ENCODE measurements at regions not wholly inside any gene's neighbourhood (a gene's known extent, or its start where the extent isn't known, plus 50 kb on each side); places are given as distances from the start of the nearest gene placed in this dataset.

DNA sequence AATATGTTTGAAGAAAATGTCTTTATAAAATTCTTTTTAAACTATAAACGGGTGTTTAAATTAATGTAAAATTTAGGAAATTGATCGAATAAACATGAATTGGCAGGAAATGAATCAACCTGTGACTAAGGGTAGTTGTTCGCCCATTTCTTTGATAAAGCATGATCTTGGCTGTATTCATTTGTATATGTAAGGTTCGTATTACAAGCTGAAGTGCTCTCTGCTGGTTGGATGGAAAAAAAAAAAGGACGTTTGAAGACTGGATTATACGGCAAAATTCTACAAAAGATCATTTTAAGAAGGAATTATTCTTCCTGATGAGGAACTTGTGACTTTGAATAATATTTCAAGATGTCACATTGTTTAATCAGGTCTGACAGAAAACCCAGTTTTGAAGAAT lies 185.4 kb upstream of the ANK3 start:
- Histone ChIP-seq H3K9ac (ENCODE audit: low read depth in 1 of 3, low read length in 3 of 3) (no peak overlapping the region), H3K27ac (ENCODE audit: low read depth, low read length) (no peak overlapping the region), H3K9me3 (ENCODE audit: control insufficient read depth in 3 of 3, low read length in 3 of 3) (no peaks in the 10 kb centered on the region), H3K4me1 (ENCODE audit: control insufficient read depth in 3 of 3, insufficient read depth in 3 of 3, low read length in 3 of 3) (peaks cover 0 to 23% (median 11%) of the 10 kb centered on the region in 3 donors), H3K27me3 (ENCODE audit: control insufficient read depth in 3 of 3, insufficient read depth in 3 of 3, low read length in 3 of 3) (no peaks in the 10 kb centered on the region), H3K4me3 (ENCODE audit: low read length in 3 of 3) (no peak overlapping the region), H3K36me3 (ENCODE audit: control insufficient read depth in 3 of 3, insufficient read depth in 3 of 3, low read length in 3 of 3) (no peaks in the 10 kb centered on the region)

DNA sequence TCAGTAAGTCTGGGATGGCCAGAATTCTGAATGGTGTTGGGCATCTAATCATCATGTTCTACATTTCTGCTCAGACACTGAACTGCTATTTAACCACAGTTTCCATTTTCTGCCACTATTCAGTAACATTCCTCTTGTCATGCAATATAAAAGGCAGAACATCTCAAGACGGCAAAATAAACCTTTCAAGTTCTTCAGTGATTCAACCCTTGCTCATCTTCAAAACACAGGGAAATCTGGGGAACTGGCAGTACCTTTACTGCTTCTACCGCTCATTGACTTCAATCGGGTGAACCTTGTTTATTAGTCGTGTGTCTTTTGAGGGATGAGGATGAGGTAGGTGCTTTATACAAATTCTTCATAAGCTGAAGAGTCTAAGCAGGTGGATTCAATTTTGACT lies 184.7 kb upstream of the ANK3 start:
- Histone ChIP-seq H3K27ac (ENCODE audit: low read depth, low read length) (peak overlapping the region; percentile 78), H3K27me3 (ENCODE audit: control insufficient read depth in 3 of 3, insufficient read depth in 3 of 3, low read length in 3 of 3) (no peaks in the 10 kb centered on the region), H3K9me3 (ENCODE audit: control insufficient read depth in 3 of 3, low read length in 3 of 3) (no peaks in the 10 kb centered on the region), H3K4me3 (ENCODE audit: low read length in 3 of 3) (no peak overlapping the region), H3K4me1 (ENCODE audit: control insufficient read depth in 3 of 3, insufficient read depth in 3 of 3, low read length in 3 of 3) (peaks cover 0 to 23% (median 11%) of the 10 kb centered on the region in 3 donors), H3K9ac (ENCODE audit: low read depth in 1 of 3, low read length in 3 of 3) (no peak overlapping the region), H3K36me3 (ENCODE audit: control insufficient read depth in 3 of 3, insufficient read depth in 3 of 3, low read length in 3 of 3) (no peaks in the 10 kb centered on the region)

- Histone ChIP-seq H3K9ac (ENCODE audit: low read depth in 1 of 3, low read length in 3 of 3) (peak overlapping the region; percentile 72 to 88 (median 76)), H3K4me3 (ENCODE audit: low read length in 3 of 3) (peak overlapping the region; percentile 64 to 83 (median 71)), H3K27ac (ENCODE audit: low read depth, low read length) (peak overlapping the region; percentile 78), H3K27me3 (ENCODE audit: control insufficient read depth in 3 of 3, insufficient read depth in 3 of 3, low read length in 3 of 3) (no peaks in the 10 kb centered on the region), H3K36me3 (ENCODE audit: control insufficient read depth in 3 of 3, insufficient read depth in 3 of 3, low read length in 3 of 3) (no peaks in the 10 kb centered on the region), H3K4me1 (ENCODE audit: control insufficient read depth in 3 of 3, insufficient read depth in 3 of 3, low read length in 3 of 3) (peaks cover 0 to 23% (median 11%) of the 10 kb centered on the region in 3 donors), H3K9me3 (ENCODE audit: control insufficient read depth in 3 of 3, low read length in 3 of 3) (no peaks in the 10 kb centered on the region)
Measured at GRCh38 chr10:60573336-60573735, 183.7 kb upstream of the ANK3 start.

DNA sequence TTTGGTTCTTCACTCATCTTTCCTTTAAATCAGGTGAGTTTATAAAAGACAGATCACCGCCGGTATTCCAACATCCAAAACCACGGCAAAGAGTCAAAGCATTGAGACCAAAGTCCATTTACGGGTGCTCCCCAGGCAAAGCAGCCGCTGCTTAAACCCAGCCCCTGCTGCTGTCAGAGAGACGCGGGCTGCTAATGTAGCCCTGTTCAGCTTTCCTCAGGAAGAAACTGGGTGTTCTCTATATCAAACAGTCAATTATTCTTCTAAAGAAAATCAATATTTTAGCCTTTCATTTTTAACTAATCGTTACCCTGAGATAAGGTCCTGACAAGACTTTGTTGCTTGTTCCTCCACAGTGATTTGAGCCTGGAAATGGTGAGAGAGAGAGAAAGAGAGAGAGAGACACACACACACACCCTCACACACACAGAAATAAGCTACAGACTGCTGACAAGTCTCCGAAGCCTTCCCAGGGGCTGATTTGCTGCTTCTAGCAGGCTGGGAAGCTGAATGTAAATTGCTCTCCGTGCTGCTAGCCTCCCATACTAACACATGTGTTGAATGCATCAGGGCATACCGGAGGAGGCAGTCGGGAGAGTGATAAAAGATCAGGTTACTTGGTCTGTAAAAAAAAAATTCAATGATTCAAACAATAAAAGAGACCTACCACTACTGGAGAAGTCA lies 183.0 kb upstream of the ANK3 start:
- Histone ChIP-seq H3K27ac (ENCODE audit: low read depth, low read length) (peak overlapping the region; percentile 78), H3K4me1 (ENCODE audit: control insufficient read depth in 3 of 3, insufficient read depth in 3 of 3, low read length in 3 of 3) (peaks cover 0 to 23% (median 11%) of the 10 kb centered on the region in 3 donors), H3K4me3 (ENCODE audit: low read length in 3 of 3) (peak overlapping the region; percentile 64 to 83 (median 71)), H3K9me3 (ENCODE audit: control insufficient read depth in 3 of 3, low read length in 3 of 3) (no peaks in the 10 kb centered on the region), H3K36me3 (ENCODE audit: control insufficient read depth in 3 of 3, insufficient read depth in 3 of 3, low read length in 3 of 3) (no peaks in the 10 kb centered on the region), H3K27me3 (ENCODE audit: control insufficient read depth in 3 of 3, insufficient read depth in 3 of 3, low read length in 3 of 3) (no peaks in the 10 kb centered on the region), H3K9ac (ENCODE audit: low read depth in 1 of 3, low read length in 3 of 3) (peak overlapping the region; percentile 72 to 88 (median 76))

GRCh38 chr10:60570896-60571295 lies 181.2 kb upstream of the ANK3 start:
- Histone ChIP-seq H3K27me3 (ENCODE audit: control insufficient read depth in 3 of 3, insufficient read depth in 3 of 3, low read length in 3 of 3) (no peaks in the 10 kb centered on the region), H3K4me1 (ENCODE audit: control insufficient read depth in 3 of 3, insufficient read depth in 3 of 3, low read length in 3 of 3) (peaks cover 0 to 15% (median 8%) of the 10 kb centered on the region in 3 donors), H3K4me3 (ENCODE audit: low read length in 3 of 3) (peak overlapping the region; percentile 13 to 83 (median 32)), H3K9ac (ENCODE audit: low read depth in 1 of 3, low read length in 3 of 3) (peak overlapping the region in 1 of 3 donors; percentile 17), H3K27ac (ENCODE audit: low read depth, low read length) (no peak overlapping the region), H3K36me3 (ENCODE audit: control insufficient read depth in 3 of 3, insufficient read depth in 3 of 3, low read length in 3 of 3) (no peaks in the 10 kb centered on the region), H3K9me3 (ENCODE audit: control insufficient read depth in 3 of 3, low read length in 3 of 3) (peaks cover 0 to 6% (median 0%) of the 10 kb centered on the region in 3 donors)

DNA sequence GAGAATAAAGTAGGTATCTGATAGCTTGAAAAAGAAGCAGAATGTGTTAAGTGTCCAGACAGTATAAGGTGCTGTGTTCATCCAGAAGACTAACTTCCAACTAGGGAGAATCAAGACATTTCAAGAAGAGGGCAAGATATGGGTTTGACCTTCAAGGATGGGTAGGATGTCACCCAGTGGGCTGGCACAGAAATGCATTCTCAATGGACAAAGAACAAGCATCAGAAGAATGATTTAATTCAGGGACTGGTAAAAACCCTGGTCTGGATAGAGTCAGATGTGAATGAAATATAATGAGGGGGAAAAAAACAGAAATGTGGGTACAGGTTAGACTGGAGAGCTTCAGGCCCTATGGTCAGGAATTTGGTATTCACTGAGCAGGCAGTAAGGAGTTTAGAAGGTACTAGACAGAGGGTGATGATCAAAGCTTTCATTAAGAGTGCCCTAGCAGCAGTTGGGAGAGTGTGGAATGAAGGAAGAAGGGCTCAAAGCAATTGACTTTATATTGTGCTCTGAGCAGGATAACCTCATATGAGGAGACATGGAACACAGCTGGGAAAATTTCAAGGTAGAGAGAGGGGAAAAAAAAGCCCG lies 180.7 kb upstream of the ANK3 start:
- peaks cover 0 to 6% (median 0%) of the 10 kb centered on the region in 3 donors for H3K9me3 ChIP-seq (ENCODE audit: control insufficient read depth in 3 of 3, low read length in 3 of 3)
- H3K27me3 ChIP-seq (ENCODE audit: control insufficient read depth in 3 of 3, insufficient read depth in 3 of 3, low read length in 3 of 3): no peaks in the 10 kb centered on the region
- H3K9ac ChIP-seq (ENCODE audit: low read depth in 1 of 3, low read length in 3 of 3): no peak overlapping the region
- H3K4me3 ChIP-seq (ENCODE audit: low read length in 3 of 3): peak overlapping the region in 1 of 3 donors; percentile 13
- H3K4me1 ChIP-seq (ENCODE audit: control insufficient read depth in 3 of 3, insufficient read depth in 3 of 3, low read length in 3 of 3): peaks cover 0 to 15% (median 8%) of the 10 kb centered on the region in 3 donors
- H3K27ac ChIP-seq (ENCODE audit: low read depth, low read length): no peak overlapping the region
- no peaks in the 10 kb centered on the region for H3K36me3 ChIP-seq (ENCODE audit: control insufficient read depth in 3 of 3, insufficient read depth in 3 of 3, low read length in 3 of 3)

DNA sequence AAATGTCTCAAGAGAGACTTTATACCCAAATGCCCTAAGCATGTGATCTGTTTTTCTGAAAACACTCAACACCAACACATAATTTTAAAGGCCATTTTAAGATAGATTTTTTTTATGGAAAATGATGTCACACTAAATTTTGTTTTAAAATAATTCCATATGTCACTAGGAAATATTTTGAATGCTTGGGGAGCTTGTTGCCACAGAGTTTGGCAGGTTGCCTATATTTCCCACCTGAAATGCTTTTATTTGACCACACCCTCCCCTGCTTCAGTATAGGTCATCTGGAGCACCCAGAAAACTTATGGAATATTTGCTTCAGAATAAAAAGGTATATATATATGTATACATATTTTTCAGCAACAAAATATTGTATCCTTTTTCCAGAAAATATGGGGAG lies 180.0 kb upstream of the ANK3 start:
- H3K9me3 ChIP-seq (ENCODE audit: control insufficient read depth in 3 of 3, low read length in 3 of 3): peaks cover 0 to 6% (median 0%) of the 10 kb centered on the region in 3 donors
- no peak overlapping the region for H3K4me3 ChIP-seq (ENCODE audit: low read length in 3 of 3)
- H3K27me3 ChIP-seq (ENCODE audit: control insufficient read depth in 3 of 3, insufficient read depth in 3 of 3, low read length in 3 of 3): no peaks in the 10 kb centered on the region
- H3K9ac ChIP-seq (ENCODE audit: low read depth in 1 of 3, low read length in 3 of 3): no peak overlapping the region
- peaks cover 0 to 15% (median 8%) of the 10 kb centered on the region in 3 donors for H3K4me1 ChIP-seq (ENCODE audit: control insufficient read depth in 3 of 3, insufficient read depth in 3 of 3, low read length in 3 of 3)
- no peak overlapping the region for H3K27ac ChIP-seq (ENCODE audit: low read depth, low read length)
- no peaks in the 10 kb centered on the region for H3K36me3 ChIP-seq (ENCODE audit: control insufficient read depth in 3 of 3, insufficient read depth in 3 of 3, low read length in 3 of 3)

GRCh38 chr10:60566096-60566495 lies 176.4 kb upstream of the ANK3 start:
- H3K9ac ChIP-seq (ENCODE audit: low read depth in 1 of 3, low read length in 3 of 3): no peak overlapping the region
- H3K27me3 ChIP-seq (ENCODE audit: control insufficient read depth in 3 of 3, insufficient read depth in 3 of 3, low read length in 3 of 3): no peaks in the 10 kb centered on the region
- H3K9me3 ChIP-seq (ENCODE audit: control insufficient read depth in 3 of 3, low read length in 3 of 3): peaks cover 0 to 6% (median 0%) of the 10 kb centered on the region in 3 donors
- H3K36me3 ChIP-seq (ENCODE audit: control insufficient read depth in 3 of 3, insufficient read depth in 3 of 3, low read length in 3 of 3): no peaks in the 10 kb centered on the region
- peaks cover 0 to 2% (median 0%) of the 10 kb centered on the region in 3 donors for H3K4me1 ChIP-seq (ENCODE audit: control insufficient read depth in 3 of 3, insufficient read depth in 3 of 3, low read length in 3 of 3)
- no peak overlapping the region for H3K27ac ChIP-seq (ENCODE audit: low read depth, low read length)
- H3K4me3 ChIP-seq (ENCODE audit: low read length in 3 of 3): no peak overlapping the region

DNA sequence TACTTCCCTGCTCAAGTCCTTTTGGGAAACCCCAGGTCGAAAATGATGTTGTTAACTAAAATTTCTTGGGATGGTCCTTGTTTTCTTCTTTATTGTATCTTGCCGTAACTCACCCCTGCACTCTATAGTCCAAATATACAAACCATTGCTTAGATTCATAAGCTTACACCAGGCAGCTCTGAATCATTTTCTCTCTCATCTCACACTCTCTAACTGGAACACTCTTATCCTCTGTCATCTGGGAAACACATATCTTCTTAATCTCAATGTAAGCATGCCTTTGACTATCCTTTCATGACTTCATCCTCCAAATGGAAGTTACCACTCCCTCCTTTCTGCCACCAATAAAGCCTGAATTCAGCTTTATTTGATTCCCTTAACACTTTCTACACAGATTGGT lies 175.8 kb upstream of the ANK3 start:
- no peaks in the 10 kb centered on the region for H3K36me3 ChIP-seq (ENCODE audit: control insufficient read depth in 3 of 3, insufficient read depth in 3 of 3, low read length in 3 of 3)
- no peak overlapping the region for H3K27ac ChIP-seq (ENCODE audit: low read depth, low read length)
- H3K4me1 ChIP-seq (ENCODE audit: control insufficient read depth in 3 of 3, insufficient read depth in 3 of 3, low read length in 3 of 3): peaks cover 0 to 2% (median 0%) of the 10 kb centered on the region in 3 donors
- peaks cover 0 to 6% (median 0%) of the 10 kb centered on the region in 3 donors for H3K9me3 ChIP-seq (ENCODE audit: control insufficient read depth in 3 of 3, low read length in 3 of 3)
- H3K9ac ChIP-seq (ENCODE audit: low read depth in 1 of 3, low read length in 3 of 3): no peak overlapping the region
- no peak overlapping the region for H3K4me3 ChIP-seq (ENCODE audit: low read length in 3 of 3)
- H3K27me3 ChIP-seq (ENCODE audit: control insufficient read depth in 3 of 3, insufficient read depth in 3 of 3, low read length in 3 of 3): no peaks in the 10 kb centered on the region

DNA sequence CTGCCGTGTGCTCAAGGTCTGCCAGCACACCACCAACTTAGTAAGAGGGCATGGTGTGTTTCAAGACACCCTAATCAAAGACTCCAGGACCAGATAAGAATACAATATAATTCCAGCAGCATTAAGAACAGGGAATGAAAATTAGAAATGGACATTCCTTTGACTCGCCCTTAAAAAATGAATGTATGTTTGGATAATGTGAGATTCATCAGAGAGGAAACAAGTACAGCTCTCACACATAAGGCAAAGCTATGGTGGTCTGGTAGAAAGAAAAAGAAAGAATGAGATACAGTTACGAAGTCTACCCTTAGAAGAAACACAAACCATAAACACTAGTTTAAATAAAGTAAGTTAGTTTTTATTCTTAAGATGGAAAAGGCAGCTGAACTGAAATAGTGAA lies 174.8 kb upstream of the ANK3 start:
- H3K4me1 ChIP-seq (ENCODE audit: control insufficient read depth in 3 of 3, insufficient read depth in 3 of 3, low read length in 3 of 3): peaks cover 0 to 2% (median 0%) of the 10 kb centered on the region in 3 donors
- H3K27me3 ChIP-seq (ENCODE audit: control insufficient read depth in 3 of 3, insufficient read depth in 3 of 3, low read length in 3 of 3): no peaks in the 10 kb centered on the region
- no peak overlapping the region for H3K4me3 ChIP-seq (ENCODE audit: low read length in 3 of 3)
- H3K9me3 ChIP-seq (ENCODE audit: control insufficient read depth in 3 of 3, low read length in 3 of 3): peaks cover 0 to 6% (median 0%) of the 10 kb centered on the region in 3 donors
- H3K36me3 ChIP-seq (ENCODE audit: control insufficient read depth in 3 of 3, insufficient read depth in 3 of 3, low read length in 3 of 3): no peaks in the 10 kb centered on the region
- H3K9ac ChIP-seq (ENCODE audit: low read depth in 1 of 3, low read length in 3 of 3): no peak overlapping the region
- no peak overlapping the region for H3K27ac ChIP-seq (ENCODE audit: low read depth, low read length)
